Stomach (tissue), 8 donors: ENCODE measurements at regions not wholly inside any gene's neighbourhood (a gene's known extent, or its start where the extent isn't known, plus 50 kb on each side); places are given as distances from the start of the nearest gene placed in this dataset.

Experiments
- DNase-seq, 2 donors: peaks; one replicate each; pipeline versions ENCODE4 v3.0.0 to v3.0.0-alpha.2; 2013 to 2019
- H3K27ac ChIP-seq, 5 donors: fragments of 200-600 bp in 4 of 5; sonication (generic) in 4 of 5; one replicate each; pipeline ENCODE4 v1.5.1; 2013 to 2019; ENCODE audit warnings: mild to moderate bottlenecking in 1 of 5, moderate library complexity in 1 of 5
- H3K27me3 ChIP-seq, 3 donors: fragments of 200-600 bp; sonication (generic); one replicate each; pipeline ENCODE4 v1.5.1; 2017 to 2019; ENCODE audit warnings: mixed run types in 1 of 3
- H3K36me3 ChIP-seq, 4 donors: fragments of 200-600 bp; sonication (generic); 1 replicate in 3 of 4; 2 replicates in 1 of 4; pipeline ENCODE4 v1.5.1; 2016 to 2019
- H3K4me1 ChIP-seq, 4 donors: fragments of 200-600 bp; sonication (generic); one replicate each; pipeline ENCODE4 v1.5.1; 2016 to 2019
- H3K4me3 ChIP-seq, 4 donors: fragments of 200-600 bp; sonication (generic) in 3 of 4; one replicate each; pipeline ENCODE4 v1.5.1; 2016 to 2019; ENCODE audit warnings: mild to moderate bottlenecking in 1 of 4
- H3K9me3 ChIP-seq, 4 donors: fragments of 200-600 bp; sonication (generic); one replicate each; pipeline ENCODE4 v1.5.1; 2016 to 2019
- CTCF ChIP-seq, 7 experiments: fragments of 450-650 bp in 4 of 7; fragments of 200-600 bp in 3 of 7; sonication (generic) in 3 of 7; IDR thresholded peaks; one replicate each; pipeline ENCODE4 v1.5.1; 2016 to 2019; ENCODE audit warnings: antibody characterized with exemption in 7 of 7, control low read depth in 2 of 7, mild to moderate bottlenecking in 1 of 7
- EP300 ChIP-seq: sonication (generic); formaldehyde crosslinking; IDR thresholded peaks from one replicate; pipeline ENCODE4 v1.6.1; 2017; ENCODE audit warnings: antibody characterized with exemption
- POLR2A ChIP-seq, 4 donors: fragments of 450-650 bp; IDR thresholded peaks; one replicate each; pipeline ENCODE4 v1.6.1; 2016; ENCODE audit warnings: antibody characterized with exemption in 4 of 4, control low read depth in 2 of 4, mild to moderate bottlenecking in 1 of 4, moderate library complexity in 1 of 4
- POLR2AphosphoS5 ChIP-seq, 3 donors: sonication (generic); formaldehyde crosslinking; IDR thresholded peaks; one replicate each; pipeline ENCODE4 v1.6.1; 2016; ENCODE audit warnings: antibody characterized with exemption in 3 of 3
- WGBS, 5 donors: extraction: QIAGEN DNeasy Blood & Tissue Kit in 3 of 5; methylation state at CpG; one replicate each; pipeline versions ENCODE4 v1.1.5 to v1.1.7; 2013 to 2018; 5-methylcytosine and 5-hydroxymethylcytosine counted together
- intact Hi-C: fragments of 100-400 bp; cut with DNase I; formaldehyde crosslinking; loops from one replicate; pipeline ENCODE4 v1.15.1; 2023; ENCODE audit warnings: low total_unique reads
- donor health status: healthy with polysubstance abuse.
- donor health status: Bipolar disorder and iron deficiency.
- donor health status: healthy.

GRCh38 chr11:105236664-105237063, 97.1 kb upstream of the CARD18 start:
- DNase-seq = no peak
- intact Hi-C loops = no loop called here
- Histone ChIP-seq H3K4me1 (no peaks in the 10 kb centered on the region), H3K27me3 (no peaks in the 10 kb centered on the region), H3K9me3 (no peaks in the 10 kb centered on the region), H3K4me3 (no peak overlapping the region), H3K36me3 (no peaks in the 10 kb centered on the region), H3K27ac (no peak overlapping the region)
- 30 to 49% (median 38%) methylated on average over 2 of the region's 2 CpGs for WGBS, 5 donors
- TF ChIP-seq POLR2A (IDR thresholded peaks at IDR 0.05) (no peak), EP300 (no peak), POLR2AphosphoS5 (IDR thresholded peaks at IDR 0.05) (no peak), CTCF (IDR thresholded peaks at IDR 0.05) (no peak)

GRCh38 chr11:105233285-105233684, 93.7 kb upstream of the CARD18 start:
- H3K4me3 ChIP-seq = no peak overlapping the region
- DNase-seq = no peak
- no peaks in the 10 kb centered on the region for H3K9me3 ChIP-seq
- no peaks in the 10 kb centered on the region for H3K27me3 ChIP-seq
- 75 to 88% (median 84%) methylated on average over 1 of the region's 1 CpG for WGBS, 5 donors
- intact Hi-C loops = no loop called here
- H3K27ac ChIP-seq = no peak overlapping the region
- no peaks in the 10 kb centered on the region for H3K4me1 ChIP-seq
- no peaks in the 10 kb centered on the region for H3K36me3 ChIP-seq
- no peak for TF ChIP-seq POLR2A (IDR thresholded peaks at IDR 0.05)
- TF ChIP-seq CTCF (IDR thresholded peaks at IDR 0.05) = no peak
- TF ChIP-seq POLR2AphosphoS5 (IDR thresholded peaks at IDR 0.05) = no peak
- TF ChIP-seq EP300 = no peak

DNA sequence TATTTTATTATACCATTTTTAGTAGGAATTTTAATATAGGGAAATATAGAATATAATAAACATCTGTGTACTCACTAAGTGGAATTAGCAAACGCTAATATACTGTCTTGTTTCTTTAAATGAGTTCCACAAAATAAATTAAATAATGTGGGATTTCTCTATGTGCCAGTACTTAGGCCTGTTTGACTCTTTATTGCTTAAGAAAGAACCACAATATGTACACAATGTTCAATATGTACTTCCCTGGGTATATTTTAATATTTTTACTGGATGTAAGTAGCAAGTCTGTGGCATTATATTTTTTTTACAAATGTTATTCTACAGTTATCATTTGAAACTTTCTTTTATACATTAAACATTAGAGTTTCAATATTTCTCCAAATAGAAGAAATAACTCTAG, 92.5 kb upstream of the CARD18 start:
- Histone ChIP-seq H3K27ac (no peak overlapping the region), H3K27me3 (no peaks in the 10 kb centered on the region), H3K9me3 (no peaks in the 10 kb centered on the region), H3K36me3 (no peaks in the 10 kb centered on the region), H3K4me3 (no peak overlapping the region), H3K4me1 (no peaks in the 10 kb centered on the region)
- WGBS, 5 donors = 79 to 95% (median 88%) methylated on average over 1 of the region's 1 CpG
- intact Hi-C loops = no loop called here
- TF ChIP-seq POLR2A (IDR thresholded peaks at IDR 0.05) (no peak), POLR2AphosphoS5 (IDR thresholded peaks at IDR 0.05) (no peak), CTCF (IDR thresholded peaks at IDR 0.05) (no peak), EP300 (no peak)
- no peak for DNase-seq

DNA sequence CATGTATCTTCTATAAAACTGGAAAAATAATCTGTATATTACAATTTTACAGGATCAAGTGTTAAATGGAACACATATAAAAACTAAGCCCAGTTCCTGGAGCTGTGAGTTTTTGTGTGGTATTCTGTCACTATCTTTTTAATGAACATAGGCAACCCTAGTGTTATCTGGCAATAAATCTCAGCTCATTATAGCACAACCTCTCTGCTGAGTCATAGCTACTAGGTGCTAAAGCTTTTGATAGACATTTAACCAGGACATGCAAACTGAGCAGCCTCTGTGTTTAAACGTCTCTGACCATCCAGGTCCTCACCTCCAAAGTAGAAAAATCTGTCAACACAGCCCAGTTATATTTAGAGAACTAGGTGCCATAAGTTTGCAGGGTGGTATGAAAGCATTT, 91.0 kb upstream of the CARD18 start:
- DNase-seq = no peak
- Histone ChIP-seq H3K27ac (no peak overlapping the region), H3K36me3 (no peaks in the 10 kb centered on the region), H3K27me3 (no peaks in the 10 kb centered on the region), H3K4me3 (no peak overlapping the region), H3K4me1 (no peaks in the 10 kb centered on the region), H3K9me3 (no peaks in the 10 kb centered on the region)
- 49 to 71% (median 51%) methylated on average over 1 of the region's 1 CpG for WGBS, 5 donors
- TF ChIP-seq POLR2A (IDR thresholded peaks at IDR 0.05) (no peak), POLR2AphosphoS5 (IDR thresholded peaks at IDR 0.05) (no peak), CTCF (IDR thresholded peaks at IDR 0.05) (no peak), EP300 (no peak)
- intact Hi-C loops = no loop called here
